H1 (cell line): ENCODE measurements at regions not wholly inside any gene's neighbourhood (a gene's known extent, or its start where the extent isn't known, plus 50 kb on each side); places are given as distances from the start of the nearest gene placed in this dataset.

Experiments
- CTCF ChIA-PET: fragments of 300-600 bp; sonication (Branson Sonifier 250); formaldehyde crosslinking; loops from one replicate; lab custom pipeline; 2021; ENCODE audit not compliant: partially characterized antibody; lab: Charles Lee
- POLR2A ChIA-PET: fragments of 300-600 bp; sonication (Branson Sonifier 250); formaldehyde crosslinking; loops from one replicate; lab custom pipeline; 2021; ENCODE audit warnings: inconsistent platforms; ENCODE audit not compliant: partially characterized antibody; lab: Charles Lee
- DNase-seq, 2 experiments: peaks; one replicate each; pipeline versions ENCODE4 v3.0.0 to v3.0.0-alpha.2; 2010 to 2022; ENCODE audit warnings: low spot score in 2 of 2, low read depth in 1 of 2, mixed read lengths in 1 of 2
- FAIRE-seq: peaks from 2 replicates; lab custom pipeline; 2011; peaks lifted over from hg19 to GRCh38; lab: Jason Lieb, UNC
- H2AFZ ChIP-seq: 2 replicates; pipeline ENCODE4 v1.8.1; 2012; ENCODE audit warnings: low read length, inconsistent platforms
- H2AK5ac ChIP-seq: 2 replicates; pipeline ENCODE4 v1.6.1; 2013; ENCODE audit warnings: low read depth, low read length
- H2BK120ac ChIP-seq: replicated peaks from 2 replicates; pipeline ENCODE3; 2013; ENCODE audit warnings: low read depth, low read length, inconsistent platforms
- H2BK12ac ChIP-seq: 2 replicates; pipeline ENCODE4 v1.6.1; 2013; ENCODE audit warnings: low read depth, low read length
- H2BK15ac ChIP-seq: 2 replicates; pipeline ENCODE4 v1.6.1; 2013; ENCODE audit warnings: low read length
- H2BK20ac ChIP-seq: 2 replicates; pipeline ENCODE4 v1.6.1; 2013; ENCODE audit warnings: low read length
- H2BK5ac ChIP-seq: 2 replicates; pipeline ENCODE4 v1.6.1; 2013; ENCODE audit warnings: low read depth, low read length
- H3K14ac ChIP-seq: 2 replicates; pipeline ENCODE4 v1.6.1; 2013; ENCODE audit warnings: inconsistent platforms; ENCODE audit not compliant: insufficient read length
- H3K18ac ChIP-seq: 2 replicates; pipeline ENCODE4 v1.6.1; 2013; ENCODE audit warnings: low read length; ENCODE audit errors: extremely low read depth
- H3K23ac ChIP-seq: 2 replicates; pipeline ENCODE4 v1.6.1; 2013; ENCODE audit warnings: inconsistent platforms; ENCODE audit not compliant: insufficient read length
- H3K23me2 ChIP-seq: 2 replicates; pipeline ENCODE4 v1.6.1; 2013; ENCODE audit warnings: low read depth, low read length
- H3K27ac ChIP-seq: 2 replicates; pipeline ENCODE4 v1.6.1; 2011; ENCODE audit warnings: low read depth, low read length, inconsistent platforms
- H3K27me3 ChIP-seq, 4 experiments: replicated peaks in 1 of 4; 1 replicate in 1 of 4; 2 replicates in 3 of 4; pipeline versions ENCODE4 v1.6.1 to v1.8.1; 2011 to 2013; ENCODE audit warnings: low read length in 3 of 4, mild to moderate bottlenecking in 3 of 4, inconsistent platforms in 2 of 4, mixed read lengths in 2 of 4, moderate library complexity in 1 of 4; ENCODE audit not compliant: control insufficient read depth in 3 of 4, insufficient read depth in 3 of 4; ENCODE audit errors: extremely low read depth in 1 of 4
- H3K36me3 ChIP-seq, 4 experiments: 2 replicates each; pipeline versions ENCODE4 v1.6.1 to v1.8.1; 2011 to 2013; ENCODE audit warnings: mild to moderate bottlenecking in 4 of 4, low read length in 3 of 4, moderate library complexity in 2 of 4, control low read depth in 1 of 4, inconsistent platforms in 1 of 4; ENCODE audit not compliant: insufficient read depth in 4 of 4, control insufficient read depth in 2 of 4
- H3K4ac ChIP-seq: replicated peaks from 2 replicates; pipeline ENCODE3; 2013; ENCODE audit warnings: low read length, low read depth, mixed read lengths, inconsistent platforms; ENCODE audit not compliant: insufficient read length
- H3K4me1 ChIP-seq, 4 experiments: replicated peaks in 1 of 4; 1 replicate in 1 of 4; 2 replicates in 3 of 4; pipeline versions ENCODE4 v1.6.1 to v1.8.1; 2011 to 2013; ENCODE audit warnings: low read length in 3 of 4, inconsistent platforms in 2 of 4, mixed read lengths in 1 of 4; ENCODE audit not compliant: insufficient read depth in 4 of 4, control insufficient read depth in 3 of 4
- H3K4me2 ChIP-seq, 2 experiments: 2 replicates each; pipeline versions ENCODE4 v1.6.1 to v1.8.1; 2011 to 2013; ENCODE audit warnings: low read depth in 2 of 2, low read length in 2 of 2, control low read depth in 1 of 2, inconsistent platforms in 1 of 2, mild to moderate bottlenecking in 1 of 2; ENCODE audit not compliant: insufficient read depth in 1 of 2
- H3K4me3 ChIP-seq, 4 experiments: fragments of 200-600, 300-600 bp in 1 of 4; sonication (generic), shearing (Covaris generic), sonication (Bioruptor Twin) in 1 of 4; 2 replicates each; pipeline versions ENCODE4 v1.5.1 to v1.8.1; 2011 to 2016; ENCODE audit warnings: low read length in 4 of 4, low read depth in 3 of 4, control low read depth in 2 of 4, inconsistent platforms in 2 of 4, mild to moderate bottlenecking in 2 of 4, mixed read lengths in 1 of 4, moderate library complexity in 1 of 4; ENCODE audit not compliant: insufficient read depth in 2 of 4; ENCODE audit errors: extremely low read depth in 1 of 4
- H3K56ac ChIP-seq: replicated peaks from 2 replicates; pipeline ENCODE3; 2013; ENCODE audit warnings: low read depth, mild to moderate bottlenecking, mixed read lengths, low read length, inconsistent platforms; ENCODE audit not compliant: insufficient read length
- H3K79me1 ChIP-seq: 2 replicates; pipeline ENCODE4 v1.6.1; 2013; ENCODE audit warnings: low read depth, low read length, control low read depth
- H3K79me2 ChIP-seq, 2 experiments: 2 replicates each; pipeline versions ENCODE4 v1.6.1 to v1.8.1; 2012 to 2013; ENCODE audit warnings: low read length in 2 of 2, mild to moderate bottlenecking in 2 of 2, inconsistent platforms in 1 of 2; ENCODE audit not compliant: insufficient read depth in 2 of 2, control insufficient read depth in 1 of 2
- H3K9ac ChIP-seq, 4 experiments: replicated peaks in 1 of 4; 1 replicate in 1 of 4; 2 replicates in 3 of 4; pipeline versions ENCODE4 v1.6.1 to v1.8.1; 2011 to 2013; ENCODE audit warnings: low read depth in 3 of 4, low read length in 3 of 4, control low read depth in 2 of 4, mild to moderate bottlenecking in 2 of 4, moderate library complexity in 2 of 4, inconsistent platforms in 1 of 4; ENCODE audit errors: extremely low read depth in 1 of 4
- H3K9me3 ChIP-seq, 2 experiments: 2 replicates each; pipeline versions ENCODE4 v1.6.1 to v1.8.1; 2012 to 2013; ENCODE audit warnings: mild to moderate bottlenecking in 2 of 2, moderate library complexity in 2 of 2, control low read depth in 1 of 2, inconsistent platforms in 1 of 2, low read depth in 1 of 2, low read length in 1 of 2, mixed read lengths in 1 of 2; ENCODE audit not compliant: insufficient read depth in 2 of 2
- H4K20me1 ChIP-seq, 2 experiments: replicated peaks in 1 of 2; 2 replicates each; pipeline versions ENCODE3 to v1.8.1; 2011 to 2013; ENCODE audit warnings: inconsistent platforms in 2 of 2, low read length in 2 of 2, mild to moderate bottlenecking in 1 of 2; ENCODE audit not compliant: insufficient read depth in 2 of 2, control insufficient read depth in 1 of 2
- H4K5ac ChIP-seq: 2 replicates; pipeline ENCODE4 v1.6.1; 2013; ENCODE audit warnings: low read length, low read depth, mixed read lengths, inconsistent platforms; ENCODE audit not compliant: insufficient read length
- H4K8ac ChIP-seq: 2 replicates; pipeline ENCODE4 v1.8.0; 2013; ENCODE audit warnings: mild to moderate bottlenecking, moderate library complexity, low read length, inconsistent platforms; ENCODE audit not compliant: insufficient read depth; ENCODE audit errors: extremely low read depth
- H4K91ac ChIP-seq: replicated peaks from 2 replicates; pipeline ENCODE3; 2013; ENCODE audit warnings: low read length, mixed read lengths, inconsistent platforms; ENCODE audit not compliant: insufficient read length
- CBX8 ChIP-seq: fragments of 300-800, 300-1000 bp; sonication (generic); IDR thresholded peaks from 2 replicates; pipeline ENCODE4 v1.7.1; 2016; ENCODE audit warnings: low read depth, low read length, borderline replicate concordance
- GTF2F1 ChIP-seq: IDR thresholded peaks from 2 replicates; pipeline ENCODE4 v1.6.1; 2012; ENCODE audit warnings: low read depth, low read length, improper control_type of control experiment, borderline replicate concordance
- HDAC2 ChIP-seq, 2 experiments: fragments of 300-600 bp in 1 of 2; sonication (generic) in 1 of 2; IDR thresholded peaks; 2 replicates each; pipeline ENCODE4 v1.6.1; 2011 to 2012; ENCODE audit warnings: low read depth in 2 of 2, low read length in 2 of 2, mild to moderate bottlenecking in 2 of 2, moderate library complexity in 2 of 2, borderline replicate concordance in 1 of 2, inconsistent platforms in 1 of 2
- JUN ChIP-seq: IDR thresholded peaks from 2 replicates; pipeline ENCODE4 v1.6.1; 2011; ENCODE audit warnings: low read depth, mild to moderate bottlenecking, improper control_type of control experiment, low read length
- KDM5A ChIP-seq: fragments of 200-600 bp; IDR thresholded peaks from 2 replicates; pipeline ENCODE4 v1.7.1; 2012; ENCODE audit warnings: mild to moderate bottlenecking, low read length, inconsistent platforms, mixed read lengths
- PHF8 ChIP-seq: fragments of 200-600 bp; sonication (generic); conservative IDR thresholded peaks from 2 replicates; pipeline ENCODE4 v1.7.1; 2012; ENCODE audit warnings: low read depth, mild to moderate bottlenecking, inconsistent platforms, low read length, moderate library complexity
- POU5F1 ChIP-seq: IDR thresholded peaks from 2 replicates; pipeline ENCODE4 v1.6.1; 2011; ENCODE audit warnings: low read depth, mild to moderate bottlenecking, low read length, moderate library complexity
- RNF2 ChIP-seq: fragments of 200-900, 300-1000 bp; sonication (generic); IDR thresholded peaks from 2 replicates; pipeline ENCODE4 v1.7.1; 2016; ENCODE audit warnings: borderline replicate concordance, low read depth, mild to moderate bottlenecking, antibody characterized with exemption, low read length; ENCODE audit not compliant: poor library complexity, severe bottlenecking; ENCODE audit errors: missing control alignments
- SP2 ChIP-seq: IDR thresholded peaks from 2 replicates; pipeline ENCODE4 v1.6.1; 2012; ENCODE audit warnings: mild to moderate bottlenecking, low read length, inconsistent platforms
- ZNF274 ChIP-seq: IDR thresholded peaks from 2 replicates; pipeline ENCODE4 v1.7.0; 2012; ENCODE audit warnings: low read length, borderline replicate concordance; ENCODE audit errors: extremely low read depth
- WGBS, 2 experiments: shearing (Covaris generic) in 1 of 2; methylation state at CpG; one replicate each; pipeline versions ENCODE4 v1.1.6 to v1.1.7; 2013 to 2015; ENCODE audit warnings: low lambda C conversion rate in 2 of 2, mixed read lengths in 2 of 2, inconsistent platforms in 1 of 2, low coverage in 1 of 2, missing lambda C conversion rate in 1 of 2; ENCODE audit not compliant: insufficient replicate concordance in 2 of 2, insufficient coverage in 1 of 2, insufficient read length in 1 of 2; ENCODE audit errors: extremely low coverage in 1 of 2, missing lambda C conversion rate in 1 of 2; 5-methylcytosine and 5-hydroxymethylcytosine counted together

DNA sequence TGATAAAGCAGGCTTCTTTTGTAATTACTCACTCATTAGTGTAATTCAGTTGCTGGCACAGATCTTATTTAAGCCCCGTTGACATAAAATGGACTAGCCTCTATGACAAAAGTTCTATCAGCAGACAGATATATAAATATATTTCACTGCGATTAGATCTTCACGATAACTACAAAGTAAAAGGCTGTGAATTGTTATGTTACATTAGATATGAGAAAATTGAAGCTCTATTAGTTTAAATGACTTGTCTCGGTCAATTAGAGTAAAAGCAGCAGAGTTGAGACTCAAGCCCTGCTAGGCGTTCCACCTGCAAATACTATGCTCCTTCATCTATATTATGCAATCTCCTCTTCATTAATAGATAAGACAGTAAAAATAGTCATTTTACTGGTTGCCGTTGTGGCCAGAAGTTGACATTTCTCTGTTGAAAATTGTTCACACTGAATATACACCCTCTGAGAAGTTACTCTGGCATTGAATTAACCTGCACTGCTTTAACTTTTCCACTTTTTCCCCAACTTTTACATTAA lies 136.7 kb downstream of the DKK1 start:
- DNase-seq, result no peak
- Histone ChIP-seq H3K4me3 (no peak overlapping the region), H3K9ac (no peak overlapping the region), H2BK12ac (no peak overlapping the region), H2AK5ac (no peak overlapping the region), H4K91ac (no peak overlapping the region), H3K23ac (no peak overlapping the region), H3K4ac (no peak overlapping the region), H3K56ac (no peak overlapping the region), H2BK20ac (no peak overlapping the region), H3K36me3 (no peaks in the 10 kb centered on the region), H2BK15ac (no peak overlapping the region), H4K5ac (no peak overlapping the region), H3K27ac (no peak overlapping the region), H3K4me1 (peaks cover 0 to 1% (median 0%) of the 10 kb centered on the region in 4 experiments; a peak in 2 of 7 replicates), H3K79me2 (no peaks in the 10 kb centered on the region), H3K9me3 (no peaks in the 10 kb centered on the region), H3K79me1 (no peaks in the 10 kb centered on the region), H4K8ac (no peak overlapping the region), H3K4me2 (no peak overlapping the region), H3K18ac (no peak overlapping the region), H3K23me2 (no peaks in the 10 kb centered on the region), H3K14ac (no peak overlapping the region), H2BK5ac (no peak overlapping the region), H2BK120ac (no peak overlapping the region), H4K20me1 (no peaks in the 10 kb centered on the region), H2AFZ (no peak overlapping the region), H3K27me3 (no peaks in the 10 kb centered on the region)
- 92% methylated on average over 6 of the region's 6 CpGs; no CpG with 5 or more reads in 1 of the 2 experiments for WGBS, 2 experiments
- ChIA-PET CTCF (no interaction called here), POLR2A (no interaction called here)
- TF ChIP-seq SP2 (no peak), HDAC2 (IDR thresholded peaks at IDR 0.05; ENCODE audit: borderline replicate concordance in 1 of 2, low read depth in 2 of 2, low read length in 2 of 2) (no peak), RNF2 (no peak), KDM5A (no peak), JUN (no peak), POU5F1 (no peak), GTF2F1 (no peak), CBX8 (no peak), ZNF274 (no peak), PHF8 (no peak)
- no peak for FAIRE-seq
